ENCODE measurements at regions not wholly inside any gene's neighbourhood (a gene's known extent, or its start where the extent isn't known, plus 50 kb on each side); places are given as distances from the start of the nearest gene placed in this dataset.

DNA sequence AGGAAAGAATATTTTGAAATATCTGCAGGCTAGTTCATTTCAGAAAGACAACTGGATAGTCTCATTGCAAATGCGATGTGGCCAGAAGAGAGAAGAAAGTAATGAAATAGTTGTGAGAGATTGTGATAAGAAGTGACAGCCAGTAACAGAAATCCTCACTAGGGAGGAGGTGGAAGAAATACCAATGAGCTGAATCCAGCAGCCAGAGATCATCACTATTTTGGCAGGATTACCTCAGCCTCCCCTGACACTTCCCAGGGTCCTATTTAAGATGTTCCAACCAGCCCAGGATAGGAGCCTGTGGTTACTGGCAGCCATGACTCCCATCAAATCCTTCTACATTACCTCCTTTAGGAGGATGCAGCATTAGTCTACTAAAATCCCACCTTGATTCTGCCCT lies 76.7 kb upstream of the ARHGAP24 start:
- no peak for DNase-seq (ENCODE audit: low spot score)

DNA sequence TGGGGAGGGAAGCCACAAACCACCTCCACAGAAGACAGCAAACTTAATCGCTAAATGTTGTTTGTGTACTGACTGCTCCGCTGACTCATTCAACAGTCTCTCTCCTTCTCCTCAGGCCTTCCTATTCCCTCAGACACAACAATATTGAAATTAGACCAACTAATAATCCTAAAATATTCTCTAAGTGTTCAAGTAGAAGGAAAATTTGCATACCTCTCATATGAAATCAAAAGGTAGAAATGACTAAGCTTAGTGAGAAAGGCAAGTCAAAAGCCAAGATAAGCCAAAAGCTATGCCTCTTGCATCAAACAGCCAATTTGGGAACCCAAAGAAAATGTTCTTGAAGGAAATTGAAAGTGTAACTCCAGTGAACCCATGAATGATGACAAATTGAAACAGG lies 75.7 kb upstream of the ARHGAP24 start:
- no peak for DNase-seq (ENCODE audit: low spot score)

DNA sequence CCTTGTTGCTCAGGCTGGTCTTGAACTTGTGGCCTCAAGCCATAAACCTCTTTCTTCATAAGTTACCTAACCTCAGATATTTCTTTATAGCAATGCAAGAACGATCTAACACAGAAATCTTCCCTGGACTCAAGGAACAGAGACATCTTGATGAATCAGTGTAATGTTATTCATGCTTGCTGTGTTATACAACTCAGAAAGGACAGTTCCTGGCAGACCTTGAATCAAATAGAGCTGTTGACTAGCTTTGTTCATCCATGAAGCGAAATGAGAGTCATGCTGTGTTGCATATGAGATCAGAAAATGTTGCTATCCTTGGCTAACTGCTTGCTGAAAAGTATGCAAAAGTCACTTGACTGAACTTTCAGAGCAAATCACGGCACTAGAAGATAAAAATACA lies 72.6 kb upstream of the ARHGAP24 start:
- DNase-seq (ENCODE audit: low spot score), result no peak

DNA sequence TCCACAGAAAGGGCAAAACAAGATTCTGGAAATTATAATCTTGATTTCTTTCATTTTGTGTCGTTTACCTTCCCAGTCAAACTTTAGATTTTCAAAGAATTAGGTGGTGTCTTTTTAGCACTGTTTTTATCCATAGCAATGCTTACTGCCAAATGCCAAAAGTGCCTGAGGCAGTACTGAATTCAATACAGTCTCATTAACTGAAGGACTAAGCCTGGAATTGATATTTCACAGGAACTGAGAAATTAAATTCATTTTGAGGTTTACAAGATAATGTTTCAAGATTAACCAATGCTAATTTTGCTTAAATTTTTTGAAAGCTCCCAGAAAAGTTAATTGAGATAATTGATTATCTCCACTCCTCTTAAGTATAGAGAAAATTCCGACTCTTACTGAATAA lies 68.8 kb upstream of the ARHGAP24 start:
- DNase-seq (ENCODE audit: low spot score), result no peak

DNA sequence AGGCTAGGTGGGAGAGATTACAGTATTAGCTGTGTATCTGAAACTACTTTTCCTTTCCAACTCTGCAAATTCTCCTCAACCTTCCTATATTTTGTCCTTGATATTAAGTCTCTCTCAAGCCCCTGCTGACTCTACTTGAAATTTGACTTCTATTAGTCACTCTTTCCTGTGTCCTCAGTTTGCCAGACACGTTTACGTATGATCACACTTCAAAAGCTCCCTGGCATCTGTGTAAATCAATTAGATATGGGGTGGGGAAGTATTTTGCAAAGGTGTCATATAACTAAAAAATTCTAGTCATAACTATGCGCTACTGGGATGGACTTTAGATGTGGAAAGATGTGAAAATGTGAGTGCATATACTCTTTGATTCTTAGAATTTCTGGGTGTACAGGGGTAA lies 67.4 kb upstream of the ARHGAP24 start:
- DNase-seq (ENCODE audit: low spot score), result no peak

DNA sequence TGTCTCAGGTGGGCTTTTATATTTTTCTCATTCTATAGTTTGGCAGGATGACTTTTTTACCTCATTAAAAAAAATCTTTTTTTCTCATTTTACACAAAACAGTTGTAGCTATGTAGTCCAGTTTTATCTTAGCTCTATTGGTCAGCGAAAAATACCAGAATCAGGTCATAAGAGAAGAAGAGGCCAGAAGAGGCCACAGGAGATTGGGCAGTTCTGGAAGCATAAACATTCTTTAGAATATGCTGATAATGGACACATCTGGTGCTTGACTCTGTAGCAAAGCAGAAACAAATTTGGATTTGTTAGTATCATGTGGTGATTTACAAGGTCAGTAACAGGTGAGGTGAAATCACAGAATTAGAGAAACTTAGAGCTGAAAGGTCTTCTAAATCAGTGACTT lies 66.6 kb upstream of the ARHGAP24 start:
- DNase-seq (ENCODE audit: low spot score), result no peak

DNA sequence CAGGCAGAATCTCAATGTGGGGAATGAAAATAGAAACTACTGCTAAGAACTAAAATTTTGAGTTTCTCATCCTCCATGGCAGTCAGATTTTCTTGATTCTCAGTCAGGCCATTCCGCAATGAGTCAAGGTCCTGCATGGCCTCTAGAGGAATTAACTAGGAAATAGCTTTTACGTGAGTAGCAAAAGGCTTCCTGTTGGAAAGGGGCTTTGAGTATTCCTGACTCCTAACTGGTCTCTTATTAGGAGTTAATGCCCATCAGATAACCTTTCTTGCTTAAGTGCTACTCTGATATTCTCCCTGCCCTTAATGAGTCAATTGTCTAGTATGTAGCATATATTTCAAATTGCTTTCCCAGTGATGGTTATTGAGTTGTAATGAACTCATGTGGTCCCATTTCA lies 65.7 kb upstream of the ARHGAP24 start:
- DNase-seq (ENCODE audit: low spot score), result no peak

DNA sequence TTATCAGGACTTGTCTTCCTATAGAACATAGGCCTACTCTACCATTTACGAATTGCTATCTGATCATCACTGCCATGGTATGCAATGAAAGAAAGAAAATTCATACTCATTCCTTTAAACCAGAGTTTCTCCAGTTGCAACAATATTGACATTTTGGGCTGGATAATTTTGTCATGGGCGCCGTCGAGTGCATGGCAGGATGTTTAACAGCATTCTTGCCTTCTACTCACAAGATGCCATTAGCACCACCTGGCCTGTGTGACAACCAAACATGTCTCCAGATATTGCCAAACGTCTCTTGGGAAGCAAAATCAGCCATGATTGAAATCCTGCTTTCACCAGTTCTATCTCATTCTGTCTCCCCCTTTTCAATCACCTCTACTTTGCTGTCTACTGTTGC lies 63.6 kb upstream of the ARHGAP24 start:
- DNase-seq (ENCODE audit: low spot score), result no peak

DNA sequence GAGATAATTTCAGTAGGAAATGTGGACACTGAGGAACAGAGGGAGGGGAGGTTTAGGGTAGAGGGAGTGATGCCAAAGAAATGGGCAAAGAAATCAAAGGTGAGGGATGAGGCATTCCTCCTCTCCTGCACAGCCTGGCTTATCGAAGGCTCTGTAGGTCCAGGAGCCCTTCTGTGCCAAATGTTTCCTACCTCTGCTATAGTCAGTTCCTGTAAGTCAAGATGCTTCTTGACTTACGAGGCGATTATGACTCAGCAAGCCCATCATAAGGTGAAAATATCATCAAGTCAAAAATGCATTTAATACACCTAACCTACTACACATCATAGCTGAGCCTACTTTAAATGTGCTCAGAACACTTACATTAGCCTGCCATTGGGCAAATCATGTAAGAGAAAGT lies 60.0 kb upstream of the ARHGAP24 start:
- no peak for DNase-seq (ENCODE audit: low spot score)

DNA sequence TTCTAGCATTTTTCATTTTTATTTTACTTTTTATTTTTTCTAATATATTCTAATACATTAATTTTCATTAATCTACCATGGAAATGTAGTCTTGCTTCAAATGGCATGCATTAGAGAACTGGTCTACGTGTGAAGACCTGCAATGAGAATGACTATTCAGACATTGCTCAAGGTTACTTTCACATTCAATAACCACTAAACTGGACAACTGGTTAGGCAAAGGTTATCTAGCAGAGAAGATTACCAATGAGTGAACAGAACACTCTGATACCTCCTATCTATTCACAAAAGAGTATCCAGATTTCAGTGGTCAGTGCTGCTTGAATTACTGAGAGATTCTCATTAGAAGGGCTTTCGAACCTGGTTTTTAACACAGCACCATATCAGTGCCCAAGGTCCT lies 58.9 kb upstream of the ARHGAP24 start:
- no peak for DNase-seq (ENCODE audit: low spot score)

DNA sequence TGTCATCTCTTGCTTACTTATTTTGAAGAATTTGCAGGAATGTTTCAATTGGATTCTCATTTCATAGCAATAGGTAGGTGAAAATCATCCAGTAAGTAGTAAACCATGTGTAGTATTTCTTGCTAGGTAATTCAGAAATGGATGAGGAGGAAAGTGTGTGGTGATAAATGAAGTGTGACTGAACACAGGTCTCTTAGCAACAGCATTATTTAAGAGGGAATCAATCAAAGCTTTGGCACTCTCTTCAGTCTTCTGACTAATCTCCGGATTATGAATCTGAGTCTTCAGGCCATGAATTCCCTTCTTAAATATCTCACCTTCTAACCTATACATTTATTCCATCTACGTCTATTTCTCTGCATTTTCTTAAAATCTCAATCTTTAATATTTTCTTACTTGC lies 55.8 kb upstream of the ARHGAP24 start:
- DNase-seq (ENCODE audit: low spot score), result no peak

DNA sequence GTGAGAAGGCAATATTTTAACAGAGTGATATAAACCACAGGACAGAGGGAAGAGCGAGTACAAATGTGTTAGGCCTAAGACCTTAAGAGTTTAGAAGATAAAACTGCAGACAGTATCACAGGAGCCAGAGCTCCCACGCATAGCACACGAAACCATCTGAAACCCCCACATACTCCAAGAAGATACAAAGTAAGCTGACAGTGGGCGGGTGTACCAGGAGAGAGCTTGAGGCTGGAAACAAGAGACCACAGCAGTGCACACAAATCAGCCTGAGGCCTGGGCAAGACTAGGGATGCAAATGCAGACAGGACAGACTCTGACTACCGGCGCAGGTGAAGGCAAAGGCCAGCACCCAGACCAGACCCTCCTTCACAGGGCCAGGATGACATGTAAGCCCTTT lies 54.1 kb upstream of the ARHGAP24 start:
- peak; percentile 17 for DNase-seq (ENCODE audit: low spot score)

DNA sequence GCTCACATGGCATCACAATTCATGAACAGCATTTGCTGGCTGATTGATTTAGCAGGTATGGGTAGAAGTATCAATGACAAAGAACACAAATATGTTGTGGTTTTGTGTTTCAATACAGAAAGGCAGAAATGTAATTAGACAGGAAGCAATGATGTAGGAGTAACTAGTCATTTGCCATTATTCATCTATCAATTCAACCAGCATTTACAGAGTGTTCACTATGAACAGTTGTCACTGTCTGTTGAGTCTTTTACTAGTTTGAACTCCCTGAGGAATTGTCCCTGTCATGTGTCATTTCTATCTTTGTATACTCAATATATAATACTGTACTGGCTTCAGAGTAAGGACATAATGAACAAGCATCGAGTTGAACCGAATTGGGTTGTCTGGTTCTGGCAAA lies 51.5 kb upstream of the ARHGAP24 start:
- no peak for DNase-seq (ENCODE audit: low spot score)
